LHCN-M2 (cell line): ENCODE measurements at regions not wholly inside any gene's neighbourhood (a gene's known extent, or its start where the extent isn't known, plus 50 kb on each side); places are given as distances from the start of the nearest gene placed in this dataset.
A peak's percentile ranks its signal among the peaks of the same experiment; 100 is the strongest.
"Not testable (repeated sequence)": the region's sequence is repeated elsewhere in the genome, so short reads cannot be mapped to it uniquely, and the experiment has no call there.

Source experiments
- DNase-seq: peaks from one replicate; pipeline ENCODE4 v3.0.0-alpha.2; 2012; ENCODE audit warnings: low read depth

DNA sequence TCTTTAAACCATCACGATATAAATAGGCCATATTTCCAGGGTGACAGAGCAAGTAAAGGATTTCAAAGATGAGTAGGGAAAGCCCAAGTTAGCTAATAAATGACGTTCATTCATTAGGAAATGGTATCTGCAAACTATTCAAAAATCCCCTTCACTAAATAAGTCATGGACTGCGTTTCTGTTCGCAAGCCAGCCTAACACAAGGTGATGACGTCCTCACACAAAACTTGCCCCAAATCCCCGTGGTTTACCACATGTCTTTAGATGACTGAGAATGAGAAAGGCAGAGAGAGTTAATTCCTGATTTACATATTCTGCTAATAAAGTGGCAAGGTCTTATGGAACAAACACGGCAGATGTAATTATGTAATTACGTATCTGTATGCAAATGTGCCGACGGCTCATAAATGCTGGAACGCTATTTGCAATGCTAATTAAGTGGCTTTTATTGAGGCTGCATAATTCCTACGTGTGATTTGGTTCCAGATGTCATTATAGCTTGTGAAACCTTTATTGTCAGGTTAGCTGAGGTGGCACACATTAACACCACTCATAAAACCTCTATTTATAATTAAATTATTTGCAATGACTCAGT lies 437.7 kb upstream of the FRG1 start:
- no peak for DNase-seq

DNA sequence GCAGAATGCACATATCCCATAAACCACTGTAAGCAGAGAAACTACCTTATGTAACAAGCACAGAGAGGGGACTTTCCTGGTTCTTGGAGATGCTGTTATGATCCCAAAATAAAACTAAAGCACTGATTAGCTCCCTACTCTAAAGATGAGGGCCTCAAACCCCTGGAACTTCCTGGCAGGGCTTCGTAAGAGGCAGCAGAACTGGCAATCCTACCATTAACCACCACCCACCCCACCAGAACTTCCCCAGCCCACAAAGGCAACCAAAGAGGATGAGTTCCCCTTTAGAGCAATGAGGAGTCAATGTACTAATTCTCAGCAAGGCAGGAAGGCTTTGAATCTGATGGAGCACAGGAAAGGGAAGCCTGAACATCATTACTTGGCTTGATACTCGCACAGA lies 436.5 kb upstream of the FRG1 start:
- no peak for DNase-seq

DNA sequence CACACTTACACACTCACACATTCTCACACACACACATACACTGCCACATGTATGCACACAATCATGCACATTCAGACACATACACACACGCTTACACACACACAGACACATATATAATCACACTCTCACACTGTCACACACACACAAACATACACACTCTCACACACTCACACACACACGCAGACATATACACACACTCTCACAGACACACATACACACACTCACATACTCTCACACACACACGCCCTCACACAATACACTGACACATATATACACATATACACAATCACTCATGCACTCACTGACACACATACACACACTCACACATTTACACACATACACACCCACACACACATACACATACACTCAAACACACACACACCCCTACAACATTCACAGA lies 435.3 kb upstream of the FRG1 start:
- DNase-seq: no peak

DNA sequence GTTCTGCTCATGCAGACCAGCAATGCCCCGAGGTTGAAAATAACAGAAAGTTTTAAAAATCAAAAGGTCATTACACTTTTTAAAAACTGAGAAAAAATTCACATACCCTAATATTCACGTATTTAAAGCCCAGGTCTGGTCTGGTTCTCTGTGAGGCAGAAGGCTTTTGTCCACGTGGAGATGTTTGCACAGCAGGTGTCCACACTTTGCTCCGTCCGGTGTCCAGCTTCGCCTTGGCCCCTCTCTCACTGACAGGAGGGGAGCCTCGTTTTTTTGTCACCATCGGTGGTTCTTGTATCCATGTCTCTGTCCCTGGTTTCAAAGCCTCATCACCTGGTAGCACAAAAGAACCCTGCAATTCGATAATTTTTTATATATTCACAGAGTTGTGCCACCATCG lies 434.6 kb upstream of the FRG1 start:
- no peak for DNase-seq

DNA sequence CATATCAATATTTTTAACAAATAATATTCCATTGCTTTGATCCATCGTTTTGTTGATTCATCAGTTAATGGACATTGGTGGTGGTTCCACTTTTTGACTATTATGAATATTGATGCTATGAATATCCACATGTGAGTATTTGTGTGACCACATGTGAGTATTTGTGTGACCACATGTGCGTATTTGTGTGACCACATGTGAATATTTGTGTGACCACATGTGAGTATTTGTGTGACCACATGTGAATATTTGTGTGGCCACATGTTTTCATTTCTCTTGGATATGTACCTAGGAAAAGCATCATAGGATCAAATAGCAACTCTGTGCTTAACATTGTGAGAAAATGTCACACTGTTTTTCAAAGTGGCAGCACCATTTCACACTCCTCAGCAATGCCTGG lies 433.6 kb upstream of the FRG1 start:
- DNase-seq: peak; percentile 0

DNA sequence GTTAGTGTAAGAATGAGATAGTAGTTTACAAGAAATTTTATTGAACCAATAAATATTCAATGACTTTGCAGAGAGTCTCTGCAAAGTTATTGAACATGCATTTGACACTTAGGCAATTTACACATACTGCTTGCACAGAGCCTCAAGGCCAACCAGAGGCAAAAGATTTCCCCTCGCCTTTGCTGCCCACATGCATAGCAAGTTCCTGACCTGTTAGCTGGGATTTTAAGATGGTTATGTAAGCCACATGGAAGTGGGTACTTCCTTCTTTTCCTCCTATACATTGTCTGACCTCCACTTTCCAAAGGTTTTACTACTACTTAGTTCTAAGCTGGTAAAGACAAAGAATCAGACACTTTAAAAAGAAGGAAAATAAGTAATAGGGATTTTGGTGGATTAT lies 430.1 kb upstream of the FRG1 start:
- no peak for DNase-seq

DNA sequence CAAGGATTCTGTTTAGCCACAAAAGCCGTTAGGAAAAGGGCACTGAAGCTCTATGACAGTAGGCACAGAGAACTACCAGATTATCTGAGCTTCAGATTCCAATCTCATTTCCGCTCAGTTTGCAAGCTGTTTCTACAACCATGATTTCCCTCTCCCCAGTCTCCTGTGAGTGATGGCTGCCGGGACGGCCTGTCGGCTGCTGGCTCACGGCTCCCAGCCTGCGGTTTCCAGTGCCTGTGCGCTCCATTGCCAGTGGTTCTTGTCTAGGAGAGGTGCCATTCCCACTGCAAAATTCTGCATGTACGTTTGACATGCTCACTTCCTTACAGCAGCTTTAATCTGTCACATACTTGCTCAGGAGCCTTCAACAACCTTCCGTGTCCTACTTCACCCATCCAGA lies 429.1 kb upstream of the FRG1 start:
- DNase-seq: no peak

DNA sequence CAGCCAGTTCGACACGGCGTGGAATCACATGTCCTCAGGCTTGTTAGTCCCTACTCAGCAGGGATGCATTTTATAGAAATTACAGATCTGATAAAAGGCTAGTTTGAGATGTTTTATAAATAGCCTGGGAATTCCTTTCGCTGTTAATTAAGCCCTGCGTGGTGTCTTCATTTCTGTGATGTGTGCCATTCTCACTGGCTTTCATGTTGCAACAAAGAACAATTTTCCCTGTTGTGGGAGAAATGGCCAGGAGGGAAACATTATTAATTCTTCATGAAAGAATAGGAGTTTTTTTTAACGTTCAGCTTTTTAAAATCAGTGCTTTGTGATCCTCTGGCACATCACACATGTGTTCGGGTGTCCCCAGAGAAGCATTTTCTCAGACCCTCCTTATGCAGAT lies 427.3 kb upstream of the FRG1 start:
- no peak for DNase-seq

DNA sequence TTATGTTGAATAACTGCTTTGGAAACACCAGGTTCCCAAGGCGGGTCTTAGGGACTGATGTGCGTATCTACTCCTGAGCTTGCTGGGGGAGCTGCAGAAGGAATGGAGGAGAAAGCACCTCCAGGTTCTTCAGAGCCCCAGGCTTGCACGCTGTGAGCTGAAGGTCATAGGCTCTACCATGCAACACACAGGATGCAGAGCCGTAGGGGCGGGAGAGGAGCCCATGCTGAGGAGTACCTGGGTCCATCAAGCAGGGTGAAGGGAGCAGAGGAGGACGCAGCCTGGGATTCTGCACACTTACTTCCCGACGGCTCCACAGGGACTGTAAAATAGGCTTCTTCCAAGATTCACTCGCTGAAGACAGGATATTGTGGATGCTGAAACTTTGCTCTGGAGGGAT lies 426.5 kb upstream of the FRG1 start:
- no peak for DNase-seq

DNA sequence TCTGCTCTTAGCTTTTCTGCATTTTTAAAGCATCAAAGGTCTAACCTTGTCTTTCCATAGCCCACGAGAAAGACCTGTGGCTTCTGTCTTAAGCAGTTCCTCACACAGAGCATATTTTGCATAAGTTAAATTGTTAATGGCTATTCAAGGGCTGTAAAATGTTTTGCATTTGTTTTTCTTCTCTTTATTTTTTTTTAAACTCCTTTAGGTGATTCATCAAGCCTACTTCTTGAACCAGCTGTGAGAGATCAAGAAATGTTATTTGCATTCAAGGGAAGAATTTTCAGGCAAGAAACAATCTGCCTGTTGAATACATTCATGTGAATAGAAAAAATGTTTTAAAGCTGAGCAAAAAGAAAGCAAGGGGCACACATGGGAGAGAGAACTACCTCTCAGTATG lies 423.8 kb upstream of the FRG1 start:
- no peak for DNase-seq

DNA sequence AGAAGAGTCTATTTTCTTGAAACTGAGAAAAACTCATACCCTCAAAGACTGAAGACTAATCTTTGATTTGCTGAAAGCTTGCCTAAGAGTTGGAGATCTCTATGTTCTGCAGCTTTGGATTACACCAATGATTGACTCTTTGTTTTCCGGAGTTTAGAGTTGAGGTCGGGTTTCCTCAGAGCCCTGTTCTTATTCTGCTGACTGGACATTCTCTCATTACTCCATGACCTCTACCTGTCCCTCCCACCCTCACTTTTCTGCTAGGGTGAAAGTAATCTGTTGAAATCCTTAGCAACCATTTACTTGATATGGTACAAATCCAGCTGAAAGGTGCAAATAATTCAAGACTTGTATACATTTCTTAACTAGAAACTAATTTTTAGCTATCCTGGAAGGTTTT lies 421.5 kb upstream of the FRG1 start:
- no peak for DNase-seq

DNA sequence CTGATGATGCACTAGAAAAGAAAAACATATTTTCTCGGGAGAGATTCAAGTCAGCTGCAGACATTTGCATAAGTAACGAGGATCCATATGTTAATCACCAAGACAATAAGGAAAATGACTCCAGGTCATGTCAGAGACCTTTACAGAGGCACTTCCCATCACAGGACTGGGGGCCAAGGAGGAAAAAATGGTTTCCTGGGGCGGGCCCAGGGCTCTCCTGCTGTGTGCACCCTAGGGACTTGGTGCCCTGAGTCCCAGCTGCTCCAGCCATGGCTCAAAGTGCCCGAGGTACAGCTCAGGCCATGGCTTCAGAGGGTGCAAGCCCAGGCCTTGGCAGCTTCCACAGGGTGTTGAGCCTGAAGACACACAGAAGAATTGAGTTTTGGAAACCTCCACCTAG lies 415.4 kb upstream of the FRG1 start:
- no peak for DNase-seq

DNA sequence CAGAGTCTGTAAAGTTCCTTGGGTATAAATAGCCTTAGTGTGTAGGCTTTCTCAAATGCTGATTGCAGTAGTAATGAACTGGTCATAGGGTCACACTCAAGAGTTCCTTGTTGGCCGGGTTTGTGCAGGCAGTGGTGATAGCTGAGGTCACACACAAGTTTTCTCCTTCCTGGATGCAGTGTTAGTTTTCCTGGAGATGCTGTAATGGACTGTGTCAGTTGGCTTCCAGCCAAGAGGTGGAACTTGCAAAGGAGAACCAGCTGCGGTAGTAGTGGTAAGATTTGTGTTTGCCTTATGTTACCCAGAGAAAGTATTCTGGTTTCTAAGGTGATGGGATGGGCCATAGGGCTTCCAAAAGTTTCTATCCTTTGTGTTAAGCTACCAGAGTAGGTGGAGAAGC lies 409.8 kb upstream of the FRG1 start:
- DNase-seq: no peak

DNA sequence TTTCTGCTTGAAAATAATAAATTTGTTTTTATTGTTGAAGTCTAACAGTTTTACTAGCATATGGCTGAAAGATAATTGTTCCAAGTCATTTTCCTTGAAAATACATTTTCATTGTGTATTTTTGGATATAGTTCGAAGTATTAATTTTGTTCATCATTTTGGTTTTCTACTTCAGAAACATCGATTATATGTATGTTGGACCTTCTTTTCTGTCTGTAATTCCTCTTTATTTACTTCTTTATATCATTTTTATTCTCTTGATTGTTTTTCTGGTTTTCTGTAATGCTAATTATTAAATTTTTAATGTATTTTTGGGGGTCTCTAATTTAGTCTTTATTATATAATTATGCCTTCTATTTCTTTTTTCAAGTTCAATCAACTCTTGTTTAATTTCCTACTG lies 407.1 kb upstream of the FRG1 start:
- DNase-seq: peak; percentile 0

DNA sequence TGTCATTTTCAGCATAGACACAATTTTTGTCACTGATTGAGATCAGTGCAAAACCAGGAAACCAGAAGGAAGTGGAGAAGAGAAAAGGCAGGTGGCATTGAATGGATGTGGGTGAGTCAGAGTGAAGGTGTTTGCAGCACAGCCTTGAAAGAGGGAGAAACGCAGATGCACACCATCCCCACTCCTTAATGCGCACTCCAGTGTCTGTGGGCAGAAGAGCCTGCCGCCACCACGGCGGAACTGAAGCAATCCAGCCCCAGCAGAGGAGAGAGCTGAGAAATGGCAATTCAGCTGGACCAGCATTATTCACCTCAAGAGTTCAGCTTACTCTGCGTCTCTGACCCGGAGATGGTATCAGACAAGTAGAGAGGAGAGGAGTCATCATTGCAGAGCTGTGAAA lies 393.1 kb upstream of the FRG1 start:
- no peak for DNase-seq

DNA sequence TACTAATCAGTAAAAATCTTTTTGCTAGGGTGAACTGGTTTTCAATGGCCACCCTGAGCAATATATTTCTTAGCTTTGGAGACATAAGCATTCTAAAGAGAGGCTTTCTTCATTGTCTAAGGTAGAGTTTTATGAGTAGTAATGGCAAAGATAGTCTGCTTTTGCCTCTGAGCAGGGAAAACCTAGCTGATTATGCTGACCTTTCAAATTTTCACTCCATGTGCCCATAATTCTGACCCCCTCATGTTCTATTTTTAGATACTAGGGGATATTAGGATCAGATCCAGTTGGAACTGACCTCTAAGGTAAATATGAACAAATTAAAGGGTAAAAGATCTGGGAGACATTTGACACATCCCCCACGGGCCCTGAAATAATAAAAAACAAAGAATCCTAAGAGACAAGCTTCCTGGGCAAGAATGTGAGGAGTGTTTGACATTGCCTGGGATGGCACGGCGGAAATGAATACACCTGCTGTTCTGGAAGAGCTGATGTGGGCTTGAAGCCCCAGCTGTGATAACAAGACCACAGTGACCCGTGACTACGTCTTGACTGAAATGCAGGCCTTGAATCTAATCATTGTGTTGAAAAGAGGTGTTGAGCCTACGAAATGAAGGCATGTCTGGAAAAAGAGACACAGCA lies 392.1 kb upstream of the FRG1 start:
- no peak for DNase-seq

DNA sequence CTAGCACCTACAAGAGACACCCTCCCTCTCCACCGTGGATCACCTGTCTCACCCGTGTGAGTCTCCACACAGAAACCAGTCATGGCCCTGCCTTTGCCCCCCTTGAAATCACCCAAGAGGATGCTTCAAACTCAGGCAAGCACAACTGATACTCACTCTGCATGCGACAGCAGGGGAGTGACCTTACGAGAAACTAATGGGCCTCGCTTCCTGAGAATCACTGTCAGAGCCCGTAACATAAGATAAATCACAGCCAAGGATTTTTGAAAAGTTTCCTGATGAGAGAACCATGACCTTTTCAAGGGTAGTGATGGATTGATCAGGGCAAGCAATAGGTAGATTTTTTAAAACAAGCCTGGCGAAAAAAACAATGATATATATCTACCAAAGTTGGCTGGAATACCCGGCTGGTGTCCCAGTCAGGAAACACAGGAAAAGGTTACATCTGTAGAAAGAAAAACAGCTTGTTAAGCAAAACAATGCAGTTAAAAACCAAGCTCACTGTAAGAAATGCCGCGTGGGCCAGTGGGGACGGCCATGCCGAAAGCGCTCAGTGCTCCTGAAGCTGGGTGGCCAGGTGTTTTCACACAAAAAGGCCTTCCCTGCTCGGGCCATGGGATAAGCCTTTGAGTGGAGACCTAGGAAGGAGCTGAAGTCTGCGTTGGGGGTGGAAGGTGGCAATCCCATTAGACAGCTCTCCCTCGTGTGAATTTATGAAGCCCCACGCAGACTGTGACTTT lies 388.6 kb upstream of the FRG1 start:
- not testable (repeated sequence) for DNase-seq

DNA sequence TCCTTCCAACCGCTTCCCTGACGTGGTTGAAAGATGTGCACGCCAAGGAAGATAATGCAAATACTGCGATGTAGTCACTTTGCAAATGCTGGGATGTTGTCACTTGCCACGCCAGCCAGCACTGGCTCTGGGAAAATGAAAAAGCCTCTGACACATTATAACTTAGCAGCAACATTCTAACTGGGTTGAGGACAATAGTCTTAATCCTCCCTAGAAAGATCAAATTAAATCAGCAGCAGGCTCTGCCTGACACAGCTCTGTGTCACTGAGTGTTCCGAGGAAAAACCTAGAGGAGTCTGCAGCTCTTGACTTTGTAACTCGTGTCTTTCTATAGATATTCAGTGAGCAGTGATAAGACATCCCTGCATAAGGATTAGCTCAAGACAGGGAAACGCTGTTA lies 380.1 kb upstream of the FRG1 start:
- not testable (repeated sequence) for DNase-seq

DNA sequence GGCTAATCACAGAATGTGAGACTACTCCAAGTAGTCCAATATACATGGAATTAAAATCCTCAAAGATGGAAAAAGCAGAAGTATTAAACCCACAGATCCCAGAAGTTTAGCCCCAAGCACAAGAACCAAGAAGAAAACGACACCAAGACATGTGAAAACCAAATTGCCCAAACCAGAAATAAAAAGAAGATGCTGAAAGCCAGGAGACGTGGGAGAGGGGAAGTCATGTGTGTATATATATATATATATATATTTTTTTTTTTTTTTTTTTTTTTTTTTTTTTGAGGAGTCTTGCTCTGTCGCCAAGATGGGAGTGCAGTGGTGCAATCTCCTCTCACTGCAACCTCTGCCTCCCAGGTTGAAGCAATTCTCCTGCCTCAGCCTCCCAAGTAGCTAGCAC lies 376.9 kb upstream of the FRG1 start:
- DNase-seq: not testable (repeated sequence)

DNA sequence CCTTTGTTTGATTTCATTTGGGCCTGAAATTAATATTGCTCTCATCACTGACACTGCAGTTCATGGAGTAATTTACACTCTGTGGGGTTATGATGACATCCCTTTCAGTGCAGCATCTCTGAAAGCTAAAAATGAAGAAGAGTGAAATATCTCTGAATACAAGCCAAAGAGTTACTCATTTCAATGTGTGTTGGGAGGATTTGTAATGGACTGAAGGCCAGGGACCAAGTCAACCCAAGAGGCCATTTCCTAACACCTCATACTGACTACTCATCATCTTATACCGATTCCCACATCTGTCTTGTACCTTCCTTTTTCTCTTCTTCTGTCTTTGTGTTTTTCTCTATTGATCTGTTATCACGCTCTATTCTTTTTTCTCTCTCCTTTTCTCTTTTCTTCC lies 374.4 kb upstream of the FRG1 start:
- not testable (repeated sequence) for DNase-seq

DNA sequence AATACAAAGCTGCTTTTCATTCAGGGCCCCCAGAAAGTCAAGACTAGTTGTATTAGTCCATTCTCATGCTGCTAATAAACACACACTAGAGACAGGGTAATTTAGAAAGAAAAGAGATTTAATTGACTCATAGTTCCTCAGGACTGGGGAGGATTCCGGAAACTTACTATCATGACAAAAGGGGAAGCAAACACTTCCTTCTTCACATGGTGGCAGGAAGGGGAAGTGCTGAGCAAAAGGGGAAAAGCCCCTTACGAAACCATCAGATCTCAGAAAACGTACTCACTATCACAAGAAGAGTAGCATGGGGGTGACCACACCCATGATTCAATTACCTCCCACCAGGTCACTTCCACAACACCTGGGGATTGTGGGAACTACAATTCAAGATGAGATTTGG lies 373.8 kb upstream of the FRG1 start:
- DNase-seq: not testable (repeated sequence)

DNA sequence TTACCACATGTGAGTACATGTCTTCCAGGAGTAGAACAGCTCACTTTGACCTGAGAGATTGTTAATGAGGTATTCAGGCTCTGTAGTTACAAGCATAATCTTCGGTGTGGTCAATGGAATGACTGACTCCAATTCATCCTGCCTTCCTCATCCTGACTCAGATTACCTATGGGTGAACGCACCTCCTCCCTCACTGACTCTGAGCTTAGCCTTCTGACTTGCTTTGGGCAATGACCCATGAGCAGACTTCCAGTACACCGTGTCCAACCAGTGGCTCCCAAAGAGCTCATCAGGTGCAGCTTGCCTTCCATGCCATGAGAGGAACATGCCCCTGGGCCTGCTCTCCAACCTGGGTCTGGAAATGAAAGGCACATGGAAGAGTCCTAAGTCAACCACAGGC lies 361.0 kb upstream of the FRG1 start:
- DNase-seq: not testable (repeated sequence)

DNA sequence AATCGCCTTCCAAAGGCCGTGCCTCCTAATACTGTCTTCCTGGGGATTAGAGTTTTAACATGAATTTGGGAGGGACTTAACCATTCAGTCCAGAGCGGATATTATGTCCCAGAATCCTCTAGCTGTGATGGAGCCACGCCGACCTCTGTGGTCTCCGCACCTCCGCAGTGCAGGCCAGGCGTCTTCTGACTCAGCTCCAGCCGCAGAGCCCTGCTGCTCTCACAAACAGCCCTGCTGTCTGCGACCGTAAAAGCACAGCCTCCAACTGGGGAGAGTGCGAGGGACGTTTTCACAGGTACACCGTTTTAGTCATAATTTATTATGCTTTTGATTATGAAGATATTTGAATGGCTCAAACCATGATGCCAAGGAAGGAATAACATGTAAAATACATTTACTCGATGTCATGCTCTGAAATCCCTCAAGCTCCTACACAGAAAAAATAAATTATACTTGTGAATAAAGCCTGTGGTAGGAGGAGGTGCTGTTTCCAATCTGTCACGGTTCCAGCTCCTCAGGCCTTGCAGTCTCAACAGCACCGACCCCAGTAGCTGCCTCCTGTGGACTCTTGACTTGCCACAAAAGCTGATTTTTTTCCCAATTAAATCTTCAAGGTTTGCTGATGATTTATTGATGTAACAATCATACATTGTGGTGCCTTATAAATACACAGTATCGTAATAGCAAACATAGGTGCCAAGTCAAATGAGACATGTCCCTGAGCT lies 353.6 kb upstream of the FRG1 start:
- not testable (repeated sequence) for DNase-seq
